Naive thymus-derived CD8-positive, alpha-beta T cell (primary cell): ENCODE measurements at regions not wholly inside any gene's neighbourhood (a gene's known extent, or its start where the extent isn't known, plus 50 kb on each side); places are given as distances from the start of the nearest gene placed in this dataset.

Experiments used
- ATAC-seq, 2 donors: fragments of 150-1000 bp; cut with Tn5 transposase in 1 of 2; sonication (Bioruptor Pico), chemical (Tn5 transposase) in 1 of 2; 1 replicate in 1 of 2; 2 replicates in 1 of 2; pipeline ENCODE4 v1.10.0; 2021; ENCODE audit warnings: mild to moderate bottlenecking in 2 of 2, moderate library complexity in 2 of 2
- POLR2A ChIA-PET: fragments of 350-600 bp; sonication (Branson Sonifier 250); formaldehyde crosslinking; loops from one replicate; lab custom pipeline; 2021; ENCODE audit warnings: antibody characterized with exemption; lab: Charles Lee
- DNase-seq, 10 donors: peaks; one replicate each; pipeline versions ENCODE4 v3.0.0 to v3.0.0-alpha.2; 2020 to 2022
- H3K27ac Mint-ChIP-seq, 10 donors: one replicate each; pipeline ENCODE4 v1.8.0; 2020 to 2022; ENCODE audit warnings: mild to moderate bottlenecking in 10 of 10, mixed read lengths in 10 of 10, moderate library complexity in 4 of 10, inconsistent platforms in 1 of 10
- H3K27me3 Mint-ChIP-seq, 5 donors: one replicate each; pipeline ENCODE4 v1.8.0; 2021 to 2022; ENCODE audit warnings: mixed read lengths in 5 of 5
- H3K36me3 Mint-ChIP-seq, 3 donors: one replicate each; pipeline ENCODE4 v1.8.0; 2020 to 2022; ENCODE audit warnings: mixed read lengths in 3 of 3, mild to moderate bottlenecking in 2 of 3, inconsistent platforms in 1 of 3
- H3K4me1 Mint-ChIP-seq, 4 donors: one replicate each; pipeline ENCODE4 v1.8.0; 2021 to 2022; ENCODE audit warnings: mixed read lengths in 4 of 4
- H3K4me3 Mint-ChIP-seq, 10 donors: one replicate each; pipeline ENCODE4 v1.8.0; 2020 to 2022; ENCODE audit warnings: mild to moderate bottlenecking in 10 of 10, mixed read lengths in 10 of 10, moderate library complexity in 6 of 10, inconsistent platforms in 1 of 10
- H3K9me3 Mint-ChIP-seq, 9 donors: one replicate each; pipeline ENCODE4 v1.8.0; 2020 to 2022; ENCODE audit warnings: mixed read lengths in 9 of 9, mild to moderate bottlenecking in 3 of 9, inconsistent platforms in 1 of 9, moderate library complexity in 1 of 9

- Mint-ChIP-seq H3K4me3 (peak overlapping the region; percentile 18 to 86 (median 56)), H3K4me1 (peaks cover 39 to 80% (median 71%) of the 10 kb centered on the region in 4 donors), H3K9me3 (peaks cover 0 to 5% (median 0%) of the 10 kb centered on the region in 9 donors), H3K36me3 (peaks cover 0 to 5% (median 5%) of the 10 kb centered on the region in 3 donors), H3K27ac (peak overlapping the region in 8 of 10 donors; percentile 28 to 96 (median 90)), H3K27me3 (no peaks in the 10 kb centered on the region)
- DNase-seq (no peak), ATAC-seq (no peak)
- POLR2A ChIA-PET, result no interaction called here
Measured at GRCh38 chr7:25619381-25619780, 391.1 kb upstream of the NPVF start.

GRCh38 chr7:25619963-25620799, 391.9 kb upstream of the NPVF start:
- H3K4me3 Mint-ChIP-seq, result peak overlapping the region; percentile 64 to 86 (median 77)
- H3K27me3 Mint-ChIP-seq, result no peaks in the 10 kb centered on the region
- DNase-seq (peak in 6 of 10 donors; percentile 17 to 71 (median 36)), ATAC-seq (peak; percentile 90 to 92)
- POLR2A ChIA-PET, result interaction anchor here (0.6 kb wide), 3 partner anchors 57 to 362 kb away, joined by 3 to 4 read pairs (median 3); no protein-coding TSS in a partner anchor
- H3K4me1 Mint-ChIP-seq, result peaks cover 35 to 72% (median 66%) of the 10 kb centered on the region in 4 donors
- peak overlapping the region; percentile 87 to 96 (median 92) for H3K27ac Mint-ChIP-seq
- H3K9me3 Mint-ChIP-seq, result peaks cover 0 to 5% (median 0%) of the 10 kb centered on the region in 9 donors
- H3K36me3 Mint-ChIP-seq, result peaks cover 0 to 5% (median 5%) of the 10 kb centered on the region in 3 donors

GRCh38 chr7:25621993-25622392, 393.7 kb upstream of the NPVF start:
- H3K9me3 Mint-ChIP-seq, result peaks cover 0 to 5% (median 0%) of the 10 kb centered on the region in 9 donors
- DNase-seq (no peak), ATAC-seq (no peak)
- H3K36me3 Mint-ChIP-seq, result peaks cover 0 to 5% (median 5%) of the 10 kb centered on the region in 3 donors
- no peak overlapping the region for H3K4me3 Mint-ChIP-seq
- POLR2A ChIA-PET, result no interaction called here
- H3K27ac Mint-ChIP-seq, result peak overlapping the region in 2 of 10 donors; percentile 8 to 46
- H3K4me1 Mint-ChIP-seq, result peaks cover 30 to 61% (median 48%) of the 10 kb centered on the region in 4 donors
- no peaks in the 10 kb centered on the region for H3K27me3 Mint-ChIP-seq

GRCh38 chr7:25622695-25623094, 394.4 kb upstream of the NPVF start:
- ATAC-seq (no peak), DNase-seq (no peak)
- Mint-ChIP-seq H3K4me3 (no peak overlapping the region), H3K27ac (peak overlapping the region in 2 of 10 donors; percentile 8 to 51), H3K4me1 (peaks cover 24 to 54% (median 41%) of the 10 kb centered on the region in 4 donors), H3K27me3 (no peaks in the 10 kb centered on the region), H3K36me3 (peaks cover 0 to 5% (median 5%) of the 10 kb centered on the region in 3 donors), H3K9me3 (peaks cover 0 to 5% (median 0%) of the 10 kb centered on the region in 9 donors)
- POLR2A ChIA-PET, result no interaction called here

GRCh38 chr7:25624051-25624450, 395.8 kb upstream of the NPVF start:
- peaks cover 17 to 42% (median 30%) of the 10 kb centered on the region in 4 donors for H3K4me1 Mint-ChIP-seq
- no peak for ATAC-seq

GRCh38 chr7:25624833-25625232, 396.5 kb upstream of the NPVF start:
- POLR2A ChIA-PET, result no interaction called here
- peaks cover 0 to 5% (median 5%) of the 10 kb centered on the region in 3 donors for H3K36me3 Mint-ChIP-seq
- H3K27ac Mint-ChIP-seq, result peak overlapping the region in 1 of 10 donors; percentile 12
- DNase-seq (no peak), ATAC-seq (no peak)
- H3K4me3 Mint-ChIP-seq, result no peak overlapping the region
- peaks cover 0 to 4% (median 0%) of the 10 kb centered on the region in 9 donors for H3K9me3 Mint-ChIP-seq
- peaks cover 13 to 34% (median 23%) of the 10 kb centered on the region in 4 donors for H3K4me1 Mint-ChIP-seq
- H3K27me3 Mint-ChIP-seq, result no peaks in the 10 kb centered on the region

More at GRCh38 chr7:25624051-25624450, 395.8 kb upstream of the NPVF start:
- no peak overlapping the region for H3K4me3 Mint-ChIP-seq
- DNase-seq, result no peak
- POLR2A ChIA-PET, result no interaction called here
- H3K9me3 Mint-ChIP-seq, result peaks cover 0 to 4% (median 0%) of the 10 kb centered on the region in 9 donors
- H3K27me3 Mint-ChIP-seq, result no peaks in the 10 kb centered on the region
- no peak overlapping the region for H3K27ac Mint-ChIP-seq
- peaks cover 0 to 5% (median 5%) of the 10 kb centered on the region in 3 donors for H3K36me3 Mint-ChIP-seq

GRCh38 chr7:25625306-25625992, 397.2 kb upstream of the NPVF start:
- no peaks in the 10 kb centered on the region for H3K27me3 Mint-ChIP-seq
- H3K27ac Mint-ChIP-seq, result peak overlapping the region in 2 of 10 donors; percentile 12 to 31
- peak overlapping the region in 1 of 10 donors; percentile 25 for H3K4me3 Mint-ChIP-seq
- peaks cover 7 to 28% (median 19%) of the 10 kb centered on the region in 4 donors for H3K4me1 Mint-ChIP-seq
- DNase-seq (no peak), ATAC-seq (no peak)
- POLR2A ChIA-PET, result no interaction called here
- peaks cover 0 to 4% (median 0%) of the 10 kb centered on the region in 9 donors for H3K9me3 Mint-ChIP-seq
- peaks cover 0 to 5% (median 5%) of the 10 kb centered on the region in 3 donors for H3K36me3 Mint-ChIP-seq

GRCh38 chr7:25626451-25627131, 398.3 kb upstream of the NPVF start:
- H3K4me1 Mint-ChIP-seq, result peaks cover 0 to 17% (median 9%) of the 10 kb centered on the region in 4 donors
- ATAC-seq (no peak), DNase-seq (no peak)
- no peak overlapping the region for H3K4me3 Mint-ChIP-seq
- H3K27me3 Mint-ChIP-seq, result no peaks in the 10 kb centered on the region
- peaks cover 0 to 4% (median 0%) of the 10 kb centered on the region in 9 donors for H3K9me3 Mint-ChIP-seq
- POLR2A ChIA-PET, result no interaction called here
- peak overlapping the region in 1 of 10 donors; percentile 6 for H3K27ac Mint-ChIP-seq
- H3K36me3 Mint-ChIP-seq, result peaks cover 0 to 5% (median 5%) of the 10 kb centered on the region in 3 donors

- H3K27ac Mint-ChIP-seq, result no peak overlapping the region
- POLR2A ChIA-PET, result no interaction called here
- no peaks in the 10 kb centered on the region for H3K27me3 Mint-ChIP-seq
- H3K4me1 Mint-ChIP-seq, result peaks cover 0 to 12% (median 4%) of the 10 kb centered on the region in 4 donors
- H3K9me3 Mint-ChIP-seq, result no peaks in the 10 kb centered on the region
- DNase-seq, result no peak
- H3K36me3 Mint-ChIP-seq, result no peaks in the 10 kb centered on the region
- no peak overlapping the region for H3K4me3 Mint-ChIP-seq
- ATAC-seq, result no peak
Measured at GRCh38 chr7:25628446-25628845, 400.2 kb upstream of the NPVF start.

GRCh38 chr7:25632616-25633015, 404.3 kb upstream of the NPVF start:
- POLR2A ChIA-PET, result no interaction called here
- Mint-ChIP-seq H3K36me3 (no peaks in the 10 kb centered on the region), H3K4me3 (no peak overlapping the region), H3K27me3 (peaks cover 0 to 3% (median 0%) of the 10 kb centered on the region in 5 donors), H3K4me1 (peaks cover 0 to 7% (median under 1%) of the 10 kb centered on the region in 4 donors), H3K9me3 (peaks cover 0 to 1% (median 0%) of the 10 kb centered on the region in 9 donors), H3K27ac (no peak overlapping the region)
- no peak for DNase-seq
- no peak for ATAC-seq

GRCh38 chr7:25633426-25634036, 405.2 kb upstream of the NPVF start:
- no peak overlapping the region for H3K4me3 Mint-ChIP-seq
- POLR2A ChIA-PET, result no interaction called here
- peaks cover 0 to 3% (median 0%) of the 10 kb centered on the region in 5 donors for H3K27me3 Mint-ChIP-seq
- H3K9me3 Mint-ChIP-seq, result peaks cover 0 to 1% (median 0%) of the 10 kb centered on the region in 9 donors
- no peaks in the 10 kb centered on the region for H3K36me3 Mint-ChIP-seq
- no peak overlapping the region for H3K27ac Mint-ChIP-seq
- ATAC-seq (no peak), DNase-seq (no peak)
- peaks cover 0 to 7% (median under 1%) of the 10 kb centered on the region in 4 donors for H3K4me1 Mint-ChIP-seq

- Mint-ChIP-seq H3K27me3 (peaks cover 0 to 3% (median 0%) of the 10 kb centered on the region in 5 donors), H3K36me3 (no peaks in the 10 kb centered on the region), H3K4me3 (no peak overlapping the region), H3K9me3 (peaks cover 0 to 1% (median 0%) of the 10 kb centered on the region in 9 donors), H3K27ac (no peak overlapping the region), H3K4me1 (peaks cover 0 to 1% (median 0%) of the 10 kb centered on the region in 4 donors)
- POLR2A ChIA-PET, result no interaction called here
- ATAC-seq (no peak), DNase-seq (no peak)
Measured at GRCh38 chr7:25636168-25636567, 407.9 kb upstream of the NPVF start.
